ENCODE measurements at regions not wholly inside any gene's neighbourhood (a gene's known extent, or its start where the extent isn't known, plus 50 kb on each side); places are given as distances from the start of the nearest gene placed in this dataset.

- TF ChIP-seq, protein P1, sequence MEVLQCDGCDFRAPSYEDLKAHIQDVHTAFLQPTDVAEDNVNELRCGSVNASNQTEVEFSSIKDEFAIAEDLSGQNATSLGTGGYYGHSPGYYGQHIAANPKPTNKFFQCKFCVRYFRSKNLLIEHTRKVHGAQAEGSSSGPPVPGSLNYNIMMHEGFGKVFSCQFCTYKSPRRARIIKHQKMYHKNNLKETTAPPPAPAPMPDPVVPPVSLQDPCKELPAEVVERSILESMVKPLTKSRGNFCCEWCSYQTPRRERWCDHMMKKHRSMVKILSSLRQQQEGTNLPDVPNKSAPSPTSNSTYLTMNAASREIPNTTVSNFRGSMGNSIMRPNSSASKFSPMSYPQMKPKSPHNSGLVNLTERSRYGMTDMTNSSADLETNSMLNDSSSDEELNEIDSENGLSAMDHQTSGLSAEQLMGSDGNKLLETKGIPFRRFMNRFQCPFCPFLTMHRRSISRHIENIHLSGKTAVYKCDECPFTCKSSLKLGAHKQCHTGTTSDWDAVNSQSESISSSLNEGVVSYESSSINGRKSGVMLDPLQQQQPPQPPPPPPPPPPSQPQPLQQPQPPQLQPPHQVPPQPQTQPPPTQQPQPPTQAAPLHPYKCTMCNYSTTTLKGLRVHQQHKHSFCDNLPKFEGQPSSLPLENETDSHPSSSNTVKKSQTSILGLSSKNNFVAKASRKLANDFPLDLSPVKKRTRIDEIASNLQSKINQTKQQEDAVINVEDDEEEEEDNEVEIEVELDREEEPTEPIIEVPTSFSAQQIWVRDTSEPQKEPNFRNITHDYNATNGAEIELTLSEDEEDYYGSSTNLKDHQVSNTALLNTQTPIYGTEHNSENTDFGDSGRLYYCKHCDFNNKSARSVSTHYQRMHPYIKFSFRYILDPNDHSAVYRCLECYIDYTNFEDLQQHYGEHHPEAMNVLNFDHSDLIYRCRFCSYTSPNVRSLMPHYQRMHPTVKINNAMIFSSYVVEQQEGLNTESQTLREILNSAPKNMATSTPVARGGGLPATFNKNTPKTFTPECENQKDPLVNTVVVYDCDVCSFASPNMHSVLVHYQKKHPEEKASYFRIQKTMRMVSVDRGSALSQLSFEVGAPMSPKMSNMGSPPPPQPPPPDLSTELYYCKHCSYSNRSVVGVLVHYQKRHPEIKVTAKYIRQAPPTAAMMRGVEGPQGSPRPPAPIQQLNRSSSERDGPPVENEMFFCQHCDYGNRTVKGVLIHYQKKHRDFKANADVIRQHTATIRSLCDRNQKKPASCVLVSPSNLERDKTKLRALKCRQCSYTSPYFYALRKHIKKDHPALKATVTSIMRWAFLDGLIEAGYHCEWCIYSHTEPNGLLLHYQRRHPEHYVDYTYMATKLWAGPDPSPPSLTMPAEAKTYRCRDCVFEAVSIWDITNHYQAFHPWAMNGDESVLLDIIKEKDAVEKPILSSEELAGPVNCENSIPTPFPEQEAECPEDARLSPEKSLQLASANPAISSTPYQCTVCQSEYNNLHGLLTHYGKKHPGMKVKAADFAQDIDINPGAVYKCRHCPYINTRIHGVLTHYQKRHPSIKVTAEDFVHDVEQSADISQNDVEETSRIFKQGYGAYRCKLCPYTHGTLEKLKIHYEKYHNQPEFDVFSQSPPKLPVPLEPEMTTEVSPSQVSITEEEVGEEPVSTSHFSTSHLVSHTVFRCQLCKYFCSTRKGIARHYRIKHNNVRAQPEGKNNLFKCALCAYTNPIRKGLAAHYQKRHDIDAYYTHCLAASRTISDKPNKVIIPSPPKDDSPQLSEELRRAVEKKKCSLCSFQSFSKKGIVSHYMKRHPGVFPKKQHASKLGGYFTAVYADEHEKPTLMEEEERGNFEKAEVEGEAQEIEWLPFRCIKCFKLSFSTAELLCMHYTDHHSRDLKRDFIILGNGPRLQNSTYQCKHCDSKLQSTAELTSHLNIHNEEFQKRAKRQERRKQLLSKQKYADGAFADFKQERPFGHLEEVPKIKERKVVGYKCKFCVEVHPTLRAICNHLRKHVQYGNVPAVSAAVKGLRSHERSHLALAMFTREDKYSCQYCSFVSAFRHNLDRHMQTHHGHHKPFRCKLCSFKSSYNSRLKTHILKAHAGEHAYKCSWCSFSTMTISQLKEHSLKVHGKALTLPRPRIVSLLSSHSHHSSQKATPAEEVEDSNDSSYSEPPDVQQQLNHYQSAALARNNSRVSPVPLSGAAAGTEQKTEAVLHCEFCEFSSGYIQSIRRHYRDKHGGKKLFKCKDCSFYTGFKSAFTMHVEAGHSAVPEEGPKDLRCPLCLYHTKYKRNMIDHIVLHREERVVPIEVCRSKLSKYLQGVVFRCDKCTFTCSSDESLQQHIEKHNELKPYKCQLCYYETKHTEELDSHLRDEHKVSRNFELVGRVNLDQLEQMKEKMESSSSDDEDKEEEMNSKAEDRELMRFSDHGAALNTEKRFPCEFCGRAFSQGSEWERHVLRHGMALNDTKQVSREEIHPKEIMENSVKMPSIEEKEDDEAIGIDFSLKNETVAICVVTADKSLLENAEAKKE (CRISPR knock-in tag; IDR thresholded peaks at IDR 0.05) = no peak
- TF ChIP-seq CREB1 (CRISPR knock-in tag; IDR thresholded peaks at IDR 0.05; ENCODE audit: low read depth) (no peak), ZNF114 (CRISPR knock-in tag; IDR thresholded peaks at IDR 0.05) (no peak), NANOG (IDR thresholded peaks at IDR 0.05; ENCODE audit: borderline replicate concordance) (no peak), STAT1 (IDR thresholded peaks at IDR 0.05; ENCODE audit: unreplicated experiment) (no peak), ZNF331 (CRISPR knock-in tag; IDR thresholded peaks at IDR 0.05; ENCODE audit: low read depth) (no peak), JUNB (IDR thresholded peaks at IDR 0.05; ENCODE audit: unreplicated experiment) (no peak), POLR2AphosphoS5 (IDR thresholded peaks at IDR 0.05; ENCODE audit: low read depth) (no peak), ETS1 (IDR thresholded peaks at IDR 0.05) (no peak), EZH2 (IDR thresholded peaks at IDR 0.05; ENCODE audit: low read depth, unreplicated experiment) (no peak)
- TF ChIP-seq, protein P2, sequence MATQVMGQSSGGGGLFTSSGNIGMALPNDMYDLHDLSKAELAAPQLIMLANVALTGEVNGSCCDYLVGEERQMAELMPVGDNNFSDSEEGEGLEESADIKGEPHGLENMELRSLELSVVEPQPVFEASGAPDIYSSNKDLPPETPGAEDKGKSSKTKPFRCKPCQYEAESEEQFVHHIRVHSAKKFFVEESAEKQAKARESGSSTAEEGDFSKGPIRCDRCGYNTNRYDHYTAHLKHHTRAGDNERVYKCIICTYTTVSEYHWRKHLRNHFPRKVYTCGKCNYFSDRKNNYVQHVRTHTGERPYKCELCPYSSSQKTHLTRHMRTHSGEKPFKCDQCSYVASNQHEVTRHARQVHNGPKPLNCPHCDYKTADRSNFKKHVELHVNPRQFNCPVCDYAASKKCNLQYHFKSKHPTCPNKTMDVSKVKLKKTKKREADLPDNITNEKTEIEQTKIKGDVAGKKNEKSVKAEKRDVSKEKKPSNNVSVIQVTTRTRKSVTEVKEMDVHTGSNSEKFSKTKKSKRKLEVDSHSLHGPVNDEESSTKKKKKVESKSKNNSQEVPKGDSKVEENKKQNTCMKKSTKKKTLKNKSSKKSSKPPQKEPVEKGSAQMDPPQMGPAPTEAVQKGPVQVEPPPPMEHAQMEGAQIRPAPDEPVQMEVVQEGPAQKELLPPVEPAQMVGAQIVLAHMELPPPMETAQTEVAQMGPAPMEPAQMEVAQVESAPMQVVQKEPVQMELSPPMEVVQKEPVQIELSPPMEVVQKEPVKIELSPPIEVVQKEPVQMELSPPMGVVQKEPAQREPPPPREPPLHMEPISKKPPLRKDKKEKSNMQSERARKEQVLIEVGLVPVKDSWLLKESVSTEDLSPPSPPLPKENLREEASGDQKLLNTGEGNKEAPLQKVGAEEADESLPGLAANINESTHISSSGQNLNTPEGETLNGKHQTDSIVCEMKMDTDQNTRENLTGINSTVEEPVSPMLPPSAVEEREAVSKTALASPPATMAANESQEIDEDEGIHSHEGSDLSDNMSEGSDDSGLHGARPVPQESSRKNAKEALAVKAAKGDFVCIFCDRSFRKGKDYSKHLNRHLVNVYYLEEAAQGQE (IDR thresholded peaks at IDR 0.05; ENCODE audit: unreplicated experiment) = no peak
Observed at GRCh38 chr6:101013612-101014195, 132.6 kb upstream of the ASCC3 start (continued).
